Kasumi-1 (cell line): ENCODE measurements at regions not wholly inside any gene's neighbourhood (a gene's known extent, or its start where the extent isn't known, plus 50 kb on each side); places are given as distances from the start of the nearest gene placed in this dataset.

ENCODE experiments used
- DNase-seq, 2 experiments: peaks; one replicate each; lab custom pipeline; 2025; lab: John Stamatoyannopoulos, UW

GRCh38 chr18:24734058-24734457, 273.6 kb downstream of the HRH4 start:
- DNase-seq = peak; percentile 17 to 18

GRCh38 chr18:24735624-24736231, 275.3 kb downstream of the HRH4 start:
- no peak for DNase-seq

GRCh38 chr18:24736662-24737330, 276.4 kb downstream of the HRH4 start:
- no peak for DNase-seq

- no peak for DNase-seq
These were observed 280.4 kb downstream of the HRH4 start for GRCh38 chr18:24740829-24741228.

- DNase-seq = no peak
These were observed 280.9 kb downstream of the HRH4 start for GRCh38 chr18:24741321-24741720.

GRCh38 chr18:24741965-24742724, 281.7 kb downstream of the HRH4 start:
- DNase-seq = no peak

- DNase-seq = no peak
These were observed 294.3 kb downstream of the HRH4 start for GRCh38 chr18:24754583-24755253.

GRCh38 chr18:24756385-24756784, 295.9 kb downstream of the HRH4 start:
- no peak for DNase-seq

- no peak for DNase-seq
These were observed 296.7 kb downstream of the HRH4 start for GRCh38 chr18:24757134-24757533.

GRCh38 chr18:24761765-24762164, 301.3 kb downstream of the HRH4 start:
- DNase-seq = no peak

- no peak for DNase-seq
These were observed 302.1 kb downstream of the HRH4 start for GRCh38 chr18:24762511-24762910.

- no peak for DNase-seq
These were observed 303.5 kb downstream of the HRH4 start for GRCh38 chr18:24763765-24764513.

GRCh38 chr18:24764766-24765165, 304.3 kb downstream of the HRH4 start:
- no peak for DNase-seq

- no peak for DNase-seq
These were observed 305.9 kb downstream of the HRH4 start for GRCh38 chr18:24766376-24766775.

- DNase-seq = no peak
These were observed 310.0 kb downstream of the HRH4 start for GRCh38 chr18:24770311-24771024.

GRCh38 chr18:24771300-24771699, 310.9 kb downstream of the HRH4 start:
- DNase-seq = no peak

GRCh38 chr18:24773101-24773500, 312.7 kb downstream of the HRH4 start:
- no peak for DNase-seq

- DNase-seq = no peak
These were observed 315.6 kb downstream of the HRH4 start for GRCh38 chr18:24776019-24776418.

GRCh38 chr18:24778810-24779418, 318.5 kb downstream of the HRH4 start:
- DNase-seq = no peak

GRCh38 chr18:24782566-24782965, 322.1 kb downstream of the HRH4 start:
- DNase-seq = no peak

- DNase-seq = no peak
These were observed 324.6 kb downstream of the HRH4 start for GRCh38 chr18:24785019-24785418.
